ENCODE measurements at regions not wholly inside any gene's neighbourhood (a gene's known extent, or its start where the extent isn't known, plus 50 kb on each side); places are given as distances from the start of the nearest gene placed in this dataset.
"Not testable (repeated sequence)": the region's sequence is repeated elsewhere in the genome, so short reads cannot be mapped to it uniquely, and the experiment has no call there.

DNA sequence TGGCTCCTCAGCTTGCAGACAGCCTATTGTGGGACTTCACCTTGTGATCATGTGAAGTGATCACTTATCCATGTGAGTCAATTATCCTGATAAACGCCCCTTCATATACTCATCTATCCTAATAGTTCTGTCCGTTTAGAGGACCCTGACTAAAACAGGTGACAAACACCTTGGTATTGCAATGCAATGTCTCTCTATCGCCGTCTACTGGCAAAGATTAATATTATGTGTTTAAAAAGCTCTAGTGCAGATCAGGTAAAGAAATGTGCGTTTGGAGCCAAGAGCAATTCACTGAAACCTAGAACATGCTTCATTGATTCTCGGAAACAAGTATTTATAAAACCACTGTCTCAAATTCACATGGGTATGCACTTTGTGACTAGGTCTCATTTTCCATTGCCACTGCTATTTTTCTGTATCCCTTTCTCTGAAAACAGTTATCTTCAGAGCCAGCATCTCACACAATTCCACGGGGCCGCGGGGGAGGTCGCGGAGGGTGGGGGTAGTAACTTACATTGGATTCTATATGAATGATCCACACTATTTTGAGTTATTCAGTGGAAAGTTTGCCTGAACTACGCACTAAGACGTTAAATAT lies 554.6 kb upstream of the NCAM2 start:
- ATAC-seq: no peak

- no peak for ATAC-seq
Measured at GRCh38 chr21:20445971-20446370, 552.2 kb upstream of the NCAM2 start.

DNA sequence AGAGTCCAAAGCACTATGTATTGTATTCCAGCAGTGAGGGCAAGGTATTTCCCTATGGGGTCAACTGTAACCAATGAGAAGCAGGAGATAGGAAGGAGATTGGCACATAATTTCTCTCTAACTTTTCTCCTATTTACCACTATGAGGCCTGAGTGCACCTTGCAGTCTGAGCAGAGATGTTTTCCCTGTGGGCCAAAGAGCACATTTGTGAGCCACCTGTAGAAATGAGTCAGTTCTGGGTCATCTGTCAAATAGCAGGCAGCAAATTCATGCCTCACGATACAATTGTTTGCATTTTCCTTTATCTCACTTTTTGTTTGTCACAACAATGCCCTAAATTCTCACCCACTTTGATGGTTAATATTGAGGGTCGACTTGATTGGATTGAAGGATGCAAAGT lies 547.2 kb upstream of the NCAM2 start:
- no peak for ATAC-seq

DNA sequence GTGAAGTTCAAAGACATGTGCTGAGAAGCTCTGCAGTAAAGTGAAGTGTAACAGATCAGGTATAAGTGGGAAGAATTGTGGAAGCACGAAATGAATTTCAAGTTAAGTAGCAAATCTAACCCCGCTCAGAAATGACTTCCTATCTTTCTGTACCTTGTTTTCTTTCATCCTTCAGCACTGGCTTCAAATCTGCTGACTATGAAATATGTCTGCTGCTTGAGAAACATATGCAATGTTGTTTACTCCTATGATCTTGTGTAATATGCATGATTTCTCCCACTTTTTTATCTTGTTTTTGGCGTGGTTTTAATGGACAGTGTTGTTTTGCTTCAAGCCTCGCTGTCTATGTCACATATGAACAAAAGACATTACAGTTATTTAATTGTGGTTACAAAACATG lies 545.3 kb upstream of the NCAM2 start:
- ATAC-seq: no peak

DNA sequence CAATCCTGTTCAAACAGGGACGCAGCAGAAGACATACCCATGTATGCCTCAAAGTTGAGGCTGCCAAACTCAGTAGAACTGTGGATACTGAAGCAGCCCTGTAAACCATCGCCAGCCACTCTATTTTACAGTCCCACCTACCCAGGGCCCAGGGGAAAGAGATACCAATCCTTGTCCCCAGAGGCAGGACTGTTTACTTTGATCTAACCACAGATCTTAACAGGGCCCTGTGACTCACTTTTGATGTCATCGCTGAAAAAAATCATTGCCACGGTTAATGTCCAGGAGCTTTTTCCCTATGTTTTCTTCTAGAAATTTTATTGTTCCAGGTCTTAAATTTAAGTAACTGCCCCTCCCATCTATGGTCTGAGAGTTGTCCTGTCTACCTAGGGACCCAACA lies 538.4 kb upstream of the NCAM2 start:
- ATAC-seq: no peak

DNA sequence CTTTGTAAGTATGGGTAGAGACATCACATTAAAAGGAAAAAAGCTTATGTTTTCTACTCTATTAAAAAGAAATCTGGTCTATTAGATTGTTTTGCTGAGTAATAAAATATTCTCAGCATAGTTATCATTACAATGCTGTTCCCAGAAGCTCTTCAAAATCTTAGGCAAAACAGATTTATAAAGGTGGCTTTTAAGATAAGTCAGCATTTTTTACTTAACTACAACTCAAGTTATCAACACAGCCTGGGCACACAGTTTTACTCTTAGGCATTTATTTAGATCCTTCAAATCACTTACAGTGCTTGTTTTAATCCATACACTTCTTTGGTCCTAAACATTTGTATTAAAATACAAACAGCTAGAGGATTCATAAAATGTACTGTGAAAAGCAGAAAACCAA lies 534.8 kb upstream of the NCAM2 start:
- no peak for ATAC-seq

DNA sequence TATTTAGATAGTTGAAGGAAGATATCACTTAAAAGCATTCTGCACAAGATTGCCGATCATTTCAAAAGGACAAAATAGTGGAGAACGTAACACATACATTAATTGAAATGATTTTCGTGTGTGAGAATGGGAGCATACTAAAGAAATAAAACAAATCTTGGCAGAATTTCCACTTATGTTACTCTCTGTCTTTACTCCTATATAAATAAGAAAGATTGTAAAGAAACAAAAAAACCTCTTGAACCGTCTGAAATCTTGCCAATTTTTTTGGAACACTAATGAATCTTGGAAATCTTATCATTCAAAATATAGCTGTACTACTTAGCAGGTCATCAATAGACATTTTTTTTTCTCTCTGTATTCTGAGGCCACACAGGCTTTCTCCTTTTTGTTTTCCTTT lies 528.8 kb upstream of the NCAM2 start:
- no peak for ATAC-seq

DNA sequence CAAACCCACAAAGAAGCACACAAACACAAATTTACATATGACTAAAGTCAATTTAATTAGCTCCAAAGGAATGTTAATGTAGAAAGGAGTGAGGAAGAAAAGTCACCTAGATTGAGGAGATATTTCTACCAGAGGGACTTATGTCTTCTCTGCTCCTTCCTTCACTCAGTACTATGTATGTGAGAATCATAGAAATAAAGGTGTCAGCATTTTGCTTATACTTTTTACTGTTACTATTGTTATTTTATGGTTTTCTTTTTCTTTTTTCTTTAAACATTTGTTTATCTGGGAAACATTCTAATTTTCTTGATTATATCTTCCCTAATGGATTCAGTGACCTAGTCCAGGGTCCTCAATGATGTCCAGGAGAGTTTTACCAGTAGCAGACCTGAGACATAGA lies 511.9 kb upstream of the NCAM2 start:
- no peak for ATAC-seq

DNA sequence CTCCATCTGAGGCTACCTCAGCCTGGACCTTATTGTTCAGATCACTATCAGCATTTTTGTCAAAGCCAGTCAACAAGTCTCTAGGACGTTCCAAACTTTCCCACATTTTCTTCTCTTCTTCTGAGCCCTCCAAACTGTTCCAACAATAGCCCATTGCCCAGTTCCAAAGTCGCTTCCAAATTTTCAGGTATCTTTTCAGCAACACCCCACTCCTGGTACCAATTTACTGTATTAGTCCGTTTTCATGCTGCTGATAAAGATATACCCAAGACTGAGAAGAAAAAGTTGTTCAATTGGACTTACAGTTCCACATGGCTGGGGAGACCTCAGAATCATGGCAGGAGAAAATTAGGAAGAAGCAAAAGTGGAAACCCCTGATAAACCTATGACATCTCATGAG lies 495.3 kb upstream of the NCAM2 start:
- ATAC-seq: not testable (repeated sequence)

DNA sequence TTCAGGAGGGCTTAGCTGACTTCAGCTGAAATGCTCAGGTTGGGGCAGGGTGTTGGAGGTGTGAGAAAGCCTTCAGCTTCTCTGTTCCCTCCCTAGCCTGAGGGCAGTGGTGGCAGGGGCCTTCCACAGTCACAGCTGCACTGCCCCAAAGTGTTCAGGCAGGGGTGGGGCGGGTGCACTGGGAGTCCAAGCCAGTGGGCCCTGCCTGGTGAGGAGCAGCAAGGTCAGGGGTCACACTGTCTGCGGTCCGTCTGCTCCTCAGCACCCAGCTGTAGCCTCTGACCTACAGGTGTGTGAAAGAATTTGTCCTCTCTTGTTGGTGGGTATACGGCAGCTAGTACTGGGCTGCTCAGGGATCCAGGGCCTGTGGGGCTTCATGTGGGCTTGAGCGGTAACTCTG lies 490.4 kb upstream of the NCAM2 start:
- ATAC-seq: peak; percentile 22

GRCh38 chr21:20511216-20511880 lies 486.9 kb upstream of the NCAM2 start:
- no peak for ATAC-seq

DNA sequence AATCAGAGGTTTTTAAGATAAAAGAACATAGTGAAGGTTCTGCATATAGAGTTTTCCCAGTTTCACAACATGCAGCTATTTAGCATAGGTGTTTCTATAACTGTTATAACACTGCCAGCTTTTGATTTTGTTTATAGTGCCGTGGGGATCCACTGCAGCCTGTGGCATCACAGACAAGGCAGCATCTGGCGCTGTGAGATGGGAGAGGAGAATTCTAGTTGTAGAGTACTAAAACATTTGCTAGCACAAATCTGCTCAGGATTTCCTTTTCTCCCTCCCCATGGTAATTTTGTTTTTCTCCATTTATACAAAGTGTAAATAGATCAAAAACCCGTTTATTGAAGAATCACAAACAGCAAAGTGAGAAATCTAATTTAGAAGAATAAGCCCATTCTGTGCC lies 482.8 kb upstream of the NCAM2 start:
- ATAC-seq: no peak

GRCh38 chr21:20519076-20519475 lies 479.1 kb upstream of the NCAM2 start:
- ATAC-seq: no peak

DNA sequence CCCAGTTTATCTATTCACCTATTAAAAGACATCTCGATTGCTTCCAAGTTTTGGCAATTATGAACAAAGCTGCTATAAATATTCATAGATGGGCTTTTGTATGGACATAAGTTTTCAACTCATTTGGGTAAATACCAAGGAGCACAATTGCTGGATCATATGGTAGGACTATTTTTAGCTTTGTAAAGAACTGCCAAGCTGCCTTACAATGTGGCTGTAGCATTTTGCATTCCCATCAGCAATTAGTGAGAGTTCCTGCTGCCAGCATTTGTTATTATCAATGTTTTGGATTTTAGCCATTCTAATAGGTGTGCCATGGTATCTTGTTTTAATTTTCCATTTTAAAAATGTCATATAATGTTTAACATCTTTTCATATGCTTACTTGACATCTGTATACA lies 475.6 kb upstream of the NCAM2 start:
- no peak for ATAC-seq

DNA sequence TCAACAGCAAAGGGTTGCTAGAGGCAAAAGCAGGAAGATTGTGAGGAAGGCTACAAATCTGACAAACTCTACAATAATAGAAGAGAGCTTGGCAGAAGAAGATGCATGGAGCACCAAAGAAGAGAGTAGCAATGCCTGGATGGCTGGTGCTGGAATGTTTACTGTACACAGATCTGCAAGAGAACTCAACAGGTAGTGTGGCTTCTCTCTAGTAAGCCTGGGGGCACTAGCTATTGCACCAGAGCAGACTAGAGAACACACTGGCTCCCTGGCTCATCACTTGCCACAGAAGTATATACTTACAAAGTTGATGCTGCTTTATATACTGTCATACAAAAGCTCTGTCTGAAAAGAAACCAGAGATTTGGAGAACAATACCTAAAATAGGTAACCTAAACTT lies 475.0 kb upstream of the NCAM2 start:
- no peak for ATAC-seq

- no peak for ATAC-seq
Measured at GRCh38 chr21:20527731-20528460, 470.3 kb upstream of the NCAM2 start.

DNA sequence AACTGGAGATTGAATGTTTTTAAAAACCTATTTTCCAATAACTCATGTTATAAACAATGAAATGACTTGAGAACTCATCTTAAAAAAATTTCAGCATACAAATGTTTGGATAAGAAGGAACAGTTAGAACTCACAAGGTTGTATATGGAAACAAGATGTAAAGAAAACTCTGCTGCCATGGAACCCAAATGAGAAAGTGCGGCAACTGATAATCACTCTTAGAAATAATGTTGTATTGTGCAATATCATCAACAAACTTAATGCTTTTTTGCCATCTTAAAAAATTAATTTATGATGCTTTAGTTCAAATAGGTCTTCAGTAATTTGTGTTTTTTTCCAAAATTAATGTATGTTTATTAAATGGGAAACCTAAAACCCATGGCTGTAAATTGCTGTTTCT lies 461.1 kb upstream of the NCAM2 start:
- no peak for ATAC-seq

DNA sequence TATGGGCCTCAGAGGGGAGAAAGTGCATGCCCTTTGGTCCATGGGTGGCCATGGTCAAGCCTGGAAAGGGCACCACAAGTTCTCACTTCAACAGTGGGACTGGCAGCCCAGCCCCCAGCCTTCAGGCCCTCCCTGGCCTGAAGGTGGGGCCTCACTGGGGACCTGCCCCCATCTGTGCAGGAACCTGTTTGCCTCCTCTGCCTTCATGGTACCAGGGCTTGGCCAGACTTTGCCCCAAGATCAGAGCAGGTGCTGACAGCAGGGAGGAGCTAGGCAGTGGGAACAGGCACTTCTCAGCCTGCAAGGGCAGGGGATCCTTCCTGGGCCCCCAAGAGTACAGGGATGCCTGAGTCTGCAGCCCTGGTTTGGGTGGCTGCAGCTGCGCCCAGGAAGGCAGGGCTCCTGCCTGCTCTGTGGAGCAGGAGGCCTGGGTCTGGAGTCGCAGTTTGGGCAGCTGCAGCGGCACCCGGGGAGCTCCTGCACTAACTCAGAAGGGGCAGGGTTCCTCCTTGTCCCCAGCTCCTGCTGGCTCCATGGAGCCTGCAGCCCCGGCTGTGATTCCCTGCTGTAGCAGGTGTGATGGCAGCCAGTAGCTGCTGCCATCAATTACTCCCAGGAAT lies 460.1 kb upstream of the NCAM2 start:
- no peak for ATAC-seq

GRCh38 chr21:20545454-20545853 lies 452.8 kb upstream of the NCAM2 start:
- ATAC-seq: no peak

DNA sequence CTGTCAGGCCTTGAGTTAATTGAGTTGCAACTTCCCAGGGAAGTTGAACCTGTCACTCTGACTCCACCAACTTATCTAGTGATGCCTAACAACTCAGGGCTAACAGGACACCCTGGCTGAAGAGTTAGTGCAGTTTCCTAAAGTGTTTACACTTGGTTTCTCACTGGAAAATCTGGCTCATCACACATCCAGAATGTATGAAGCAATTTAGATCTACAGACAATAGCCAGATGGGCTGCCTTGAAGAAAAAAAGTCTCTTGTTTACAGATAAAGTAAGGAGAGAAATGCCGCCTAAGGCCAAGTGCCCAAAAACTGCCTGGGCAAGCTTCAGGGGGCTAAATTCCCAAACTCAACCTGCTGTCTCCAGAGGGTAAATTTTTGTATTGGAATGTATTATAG lies 446.3 kb upstream of the NCAM2 start:
- no peak for ATAC-seq

DNA sequence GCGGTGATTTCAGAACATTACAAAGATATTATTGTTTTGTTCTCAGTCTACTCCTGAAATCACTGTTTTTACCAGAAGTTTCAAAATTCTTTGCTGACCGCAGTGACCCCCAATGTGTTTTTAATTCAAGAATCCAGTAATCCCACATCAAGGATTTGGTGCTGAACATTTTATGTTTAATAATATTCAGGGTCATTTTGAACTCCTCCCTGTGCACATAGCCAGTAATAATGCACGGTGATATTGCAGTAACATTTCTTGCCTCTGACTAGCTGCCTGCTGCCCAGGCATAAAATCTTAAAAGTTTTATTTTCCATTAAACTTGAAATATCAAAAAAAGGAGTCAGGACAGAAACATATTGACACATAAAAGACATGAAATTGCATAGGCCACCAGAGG lies 443.4 kb upstream of the NCAM2 start:
- no peak for ATAC-seq

DNA sequence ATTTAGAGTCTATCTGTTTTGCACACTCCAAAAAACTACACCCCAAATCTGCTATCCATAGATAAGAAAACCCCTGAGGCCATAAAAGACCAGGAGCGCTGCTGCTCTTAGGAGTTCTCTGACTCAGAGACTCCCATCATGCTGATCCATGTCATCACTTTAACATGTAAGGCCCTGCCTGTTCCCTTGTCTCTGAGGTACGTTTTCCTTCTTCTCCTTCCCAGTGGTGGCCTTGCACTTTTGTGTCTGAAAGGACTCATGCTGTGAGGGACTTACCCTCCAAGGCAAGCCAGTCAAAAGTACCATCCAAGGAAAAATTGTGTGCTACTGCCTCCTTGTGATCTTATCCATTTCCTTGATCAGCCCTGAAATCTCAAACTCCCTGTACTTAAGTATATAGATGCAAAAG lies 427.4 kb upstream of the NCAM2 start:
- no peak for ATAC-seq

DNA sequence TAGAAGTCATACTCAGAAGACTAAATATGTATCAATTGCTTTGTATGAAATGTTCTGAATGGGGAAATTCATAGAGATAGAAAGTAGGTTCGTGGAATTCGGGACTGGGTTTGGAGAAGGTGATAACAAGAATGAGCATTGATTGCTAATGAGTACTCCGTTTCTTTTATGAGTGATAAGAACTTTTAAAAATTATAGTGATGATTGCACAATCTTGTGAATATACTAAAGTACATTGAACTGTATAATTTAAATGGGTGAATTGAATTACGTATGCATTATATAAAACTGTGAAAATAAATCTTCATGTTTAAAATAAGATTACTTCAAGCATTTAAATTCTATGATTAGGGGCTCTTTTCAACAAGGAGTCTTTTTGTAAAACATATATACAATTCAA lies 425.6 kb upstream of the NCAM2 start:
- ATAC-seq: no peak

DNA sequence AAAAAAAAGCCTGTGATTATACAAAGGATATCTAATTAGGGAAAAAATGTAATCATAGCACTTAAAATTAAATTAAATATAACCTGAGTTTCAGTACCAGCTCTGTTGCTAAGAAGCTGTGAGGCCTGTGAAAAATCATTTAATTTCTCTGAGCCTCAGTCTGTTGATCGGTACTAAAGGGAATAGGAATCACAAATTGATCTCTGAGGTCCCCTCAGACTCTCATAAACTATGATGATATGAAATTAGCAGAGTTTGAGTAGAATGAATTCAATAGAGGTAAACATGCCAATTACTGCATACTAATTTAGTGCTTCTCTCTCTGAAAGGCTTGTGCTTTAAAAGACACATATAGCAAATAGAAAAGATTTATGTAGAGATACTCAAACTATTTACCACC lies 416.8 kb upstream of the NCAM2 start:
- no peak for ATAC-seq

All from esophagus mucosa (tissue), 1 donor.